GM18867 (cell line): ENCODE measurements at regions not wholly inside any gene's neighbourhood (a gene's known extent, or its start where the extent isn't known, plus 50 kb on each side); places are given as distances from the start of the nearest gene placed in this dataset.
"Not testable (repeated sequence)": the region's sequence is repeated elsewhere in the genome, so short reads cannot be mapped to it uniquely, and the experiment has no call there.

Experiments
- ATAC-seq: cut with Tn5 transposase; IDR thresholded peaks from one replicate; pipeline ENCODE4 v1.9.1; 2021; ENCODE audit warnings: mild to moderate bottlenecking, moderate library complexity; ENCODE audit not compliant: unreplicated experiment

DNA sequence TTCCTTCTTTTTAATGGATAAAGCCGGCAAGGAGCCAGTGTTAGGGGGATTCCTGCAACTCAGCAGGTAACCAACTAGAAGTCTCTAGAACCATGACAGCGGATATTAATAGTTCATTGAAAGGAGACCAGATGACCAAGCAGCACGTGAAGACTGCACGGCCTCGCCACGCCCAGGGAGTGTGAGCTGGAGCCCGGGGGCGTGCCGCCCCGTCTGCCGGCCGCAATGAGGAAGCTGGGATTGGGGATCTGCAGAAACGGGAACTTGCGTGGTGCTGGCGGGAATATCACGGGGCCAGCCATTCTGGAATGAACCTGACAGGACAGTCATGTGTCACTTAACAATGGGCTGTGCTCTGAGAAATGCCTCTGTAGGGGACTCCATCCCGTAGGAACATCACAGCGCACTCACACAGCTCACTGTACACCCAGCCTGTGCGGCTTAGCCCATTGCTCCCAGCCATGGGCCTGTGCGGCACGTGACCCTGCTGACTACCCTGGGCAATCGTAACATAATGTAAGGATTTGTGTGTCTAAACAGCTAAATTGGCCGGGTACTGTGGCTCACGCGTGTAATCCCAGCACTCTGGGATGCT, 4092.8 kb upstream of the TPTE start:
- not testable (repeated sequence) for ATAC-seq

DNA sequence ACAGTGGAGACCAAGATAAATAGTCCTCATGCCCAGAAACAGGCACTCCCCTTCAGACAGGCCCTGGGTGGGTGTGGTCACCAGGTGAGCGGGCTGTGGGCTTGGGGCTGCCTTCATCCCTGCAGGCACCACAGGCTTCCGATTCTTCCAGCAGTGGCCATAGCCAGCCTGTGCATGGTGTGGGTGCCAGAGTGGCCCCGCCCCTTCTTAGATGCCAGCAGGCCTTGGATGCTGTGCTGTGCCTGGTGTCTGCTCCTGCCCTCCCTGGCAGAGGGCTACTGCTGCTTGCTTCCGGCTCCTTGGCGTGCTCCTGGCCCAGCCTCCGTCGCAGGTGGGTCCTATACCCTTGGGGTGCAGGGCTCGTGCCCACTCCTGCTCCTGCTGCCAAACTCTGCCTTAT, 4091.5 kb upstream of the TPTE start:
- not testable (repeated sequence) for ATAC-seq

GRCh38 chr21:6433149-6433548, 4088.2 kb upstream of the TPTE start:
- not testable (repeated sequence) for ATAC-seq

GRCh38 chr21:6436205-6436604, 4085.2 kb upstream of the TPTE start:
- not testable (repeated sequence) for ATAC-seq

- not testable (repeated sequence) for ATAC-seq
These were observed 4084.2 kb upstream of the TPTE start for GRCh38 chr21:6436971-6437833.

DNA sequence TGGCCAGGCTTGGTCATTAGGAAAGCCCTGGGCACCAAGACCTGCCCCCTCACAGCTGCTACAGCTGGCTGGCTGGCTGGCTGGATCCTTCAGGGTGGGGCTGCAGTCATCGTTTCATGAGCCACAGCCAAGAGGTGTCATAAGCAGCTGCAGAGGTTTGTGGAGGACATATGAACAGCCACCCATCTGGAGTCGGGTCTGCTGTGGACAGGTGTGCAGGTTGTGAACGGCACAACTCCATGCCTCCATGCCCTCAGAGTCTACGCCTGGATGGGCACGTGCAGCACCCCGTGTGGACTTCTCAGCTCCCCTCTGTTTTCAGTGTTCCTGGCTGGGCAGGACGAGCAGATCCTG, 4083.6 kb upstream of the TPTE start:
- ATAC-seq, result not testable (repeated sequence)

DNA sequence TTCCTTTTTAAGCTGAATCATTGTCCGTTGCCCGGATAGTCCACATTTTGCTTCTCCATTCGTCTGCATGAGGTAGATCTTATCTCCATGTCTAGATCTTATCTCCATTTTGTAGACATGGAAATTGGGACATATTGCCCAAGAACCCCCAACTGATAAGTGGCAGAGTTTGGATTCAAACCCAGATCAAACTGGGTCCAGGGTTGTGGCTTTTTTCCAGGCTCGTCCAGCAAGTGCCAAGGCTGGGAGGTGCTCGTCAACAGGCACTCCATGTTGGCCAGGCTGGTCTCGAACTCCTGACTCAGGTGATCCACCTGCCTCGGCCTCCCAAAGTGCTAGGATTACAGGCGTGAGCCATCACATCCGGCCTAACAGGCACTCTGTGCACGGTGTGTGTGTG, 4082.3 kb upstream of the TPTE start:
- not testable (repeated sequence) for ATAC-seq

DNA sequence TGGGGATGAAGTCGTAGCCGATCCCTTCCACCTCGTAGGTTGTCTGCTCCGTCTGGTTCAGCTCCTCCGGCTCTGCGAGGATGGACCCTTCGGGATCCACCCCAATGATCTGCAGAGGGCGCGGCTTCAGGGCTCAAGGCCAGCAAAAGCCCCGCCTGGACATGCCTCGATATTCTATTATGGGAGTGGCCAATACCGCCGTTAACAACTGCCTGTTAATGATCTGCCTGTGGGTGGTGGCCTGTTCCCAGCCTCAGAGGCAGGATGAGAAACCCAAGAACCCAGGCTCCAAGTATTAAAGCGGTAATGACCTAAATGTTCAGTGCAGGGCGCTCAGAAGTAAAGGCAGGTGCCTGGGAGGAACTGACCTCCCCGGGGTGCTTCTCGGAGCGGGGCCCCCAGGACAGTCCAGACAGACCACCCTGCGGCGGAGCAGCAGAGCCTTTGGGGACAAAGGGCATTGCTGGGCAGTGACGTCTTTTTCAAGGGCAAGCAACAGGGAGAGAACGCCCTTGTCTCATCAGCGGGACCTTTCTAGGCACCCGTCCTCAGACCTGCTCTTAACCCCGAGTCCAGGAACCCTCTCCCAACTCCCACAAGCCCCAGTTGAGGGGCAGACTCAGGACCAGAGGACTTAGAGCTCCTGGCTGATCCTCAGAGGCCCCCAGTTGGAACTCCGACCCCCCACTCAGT, 4066.6 kb upstream of the TPTE start:
- ATAC-seq, result not testable (repeated sequence)

DNA sequence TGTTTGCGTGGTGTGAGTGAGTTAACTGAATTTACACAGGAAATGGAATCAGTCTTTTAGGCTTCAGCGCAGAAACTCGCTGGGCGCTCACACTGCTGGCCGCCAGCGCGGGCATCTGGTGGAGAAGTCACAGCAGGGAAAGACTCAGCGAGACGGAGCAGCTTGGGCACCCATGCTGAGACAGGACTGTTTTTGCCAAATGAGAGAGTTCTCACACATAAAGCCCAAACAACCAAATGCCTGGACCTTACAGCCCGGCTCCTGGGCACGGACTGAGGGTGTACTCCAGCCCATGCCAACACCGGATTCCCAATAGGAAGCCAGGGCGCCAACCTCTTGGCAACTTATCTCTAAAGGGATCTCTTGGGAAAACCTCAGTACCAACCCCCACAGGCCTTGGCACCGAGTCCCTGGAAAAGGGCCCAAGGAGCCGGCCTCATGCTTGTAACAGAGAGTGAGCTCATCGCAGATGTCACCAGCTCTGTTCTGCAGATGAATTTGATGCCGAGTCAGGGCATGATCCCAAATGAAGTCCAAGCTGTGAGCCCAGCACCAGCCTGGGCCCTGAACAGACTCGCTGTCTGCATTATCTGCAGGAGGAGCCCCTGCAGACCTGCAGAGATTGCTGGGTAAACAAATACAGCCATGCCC, 4065.2 kb upstream of the TPTE start:
- not testable (repeated sequence) for ATAC-seq

DNA sequence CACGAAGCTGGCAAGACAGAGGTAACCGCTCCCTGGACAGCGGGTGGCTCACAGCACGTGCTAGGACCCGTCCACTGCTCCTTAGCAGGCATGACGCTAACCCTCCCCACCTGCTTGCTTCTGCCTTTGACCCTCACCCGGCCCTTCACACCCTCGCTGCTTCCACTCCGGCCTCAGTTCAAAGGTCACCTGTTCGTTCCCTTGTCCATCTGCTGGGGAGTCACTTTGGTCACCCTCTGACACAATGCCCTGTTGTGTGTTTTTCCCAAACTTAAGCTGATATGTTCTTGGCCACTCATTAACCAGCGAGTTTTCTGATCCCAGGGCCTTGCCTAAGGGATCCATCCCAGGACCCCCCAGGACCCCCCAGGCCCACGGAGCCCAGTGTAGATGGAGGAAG, 4061.6 kb upstream of the TPTE start:
- not testable (repeated sequence) for ATAC-seq

DNA sequence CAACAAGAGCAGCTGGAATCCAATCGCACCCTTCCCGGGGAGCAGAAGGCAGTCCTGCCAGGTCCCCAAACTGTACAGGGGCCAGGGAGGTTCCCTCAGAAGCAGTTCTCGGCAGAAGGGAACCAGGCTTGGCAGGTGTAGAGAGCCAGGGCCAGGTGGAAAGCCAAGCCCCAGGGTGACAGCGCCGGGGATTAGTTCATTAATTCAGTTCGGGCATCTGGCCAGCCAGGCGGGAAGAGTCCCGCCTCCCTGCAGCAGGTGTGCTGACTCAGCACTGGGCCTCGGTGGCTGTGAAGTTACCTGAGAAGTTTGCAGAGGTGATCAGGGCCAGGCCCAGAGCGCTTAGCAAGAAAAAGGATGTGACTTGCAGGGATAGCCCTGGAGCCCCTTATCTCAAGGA, 4060.0 kb upstream of the TPTE start:
- ATAC-seq, result not testable (repeated sequence)

GRCh38 chr21:6464419-6464818, 4057.0 kb upstream of the TPTE start:
- not testable (repeated sequence) for ATAC-seq

- not testable (repeated sequence) for ATAC-seq
These were observed 4055.2 kb upstream of the TPTE start for GRCh38 chr21:6466081-6466698.

- not testable (repeated sequence) for ATAC-seq
These were observed 4054.7 kb upstream of the TPTE start for GRCh38 chr21:6466707-6467106.

DNA sequence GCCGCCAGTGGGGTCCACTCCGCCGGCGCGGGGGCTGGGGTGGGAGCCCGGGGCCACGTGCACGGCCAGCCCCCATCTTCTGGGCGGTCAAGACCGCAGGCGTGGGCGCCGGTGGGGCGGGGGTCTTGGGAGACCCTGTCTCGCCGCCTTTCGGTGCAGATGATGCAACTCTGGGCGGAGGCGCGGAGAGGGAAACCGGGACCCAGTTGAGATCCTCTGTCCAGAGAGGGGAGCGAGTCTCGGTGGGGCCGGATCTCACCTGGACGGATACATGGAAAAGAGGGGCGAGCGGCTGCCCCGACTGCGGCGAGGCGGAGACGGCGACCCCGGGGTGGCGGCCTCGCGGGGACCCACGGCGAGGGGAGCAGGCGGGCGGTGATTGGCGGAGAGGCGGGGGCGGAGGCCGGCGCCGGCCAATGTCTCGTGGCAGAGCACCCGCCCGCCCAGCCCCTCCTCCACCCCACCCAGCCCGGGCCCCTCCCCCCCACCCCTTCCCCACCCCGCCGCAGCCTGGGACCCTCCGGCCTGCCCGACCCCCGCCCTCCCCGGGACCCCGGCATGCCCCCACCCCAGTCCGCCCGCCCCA, 4054.1 kb upstream of the TPTE start:
- not testable (repeated sequence) for ATAC-seq

GRCh38 chr21:6467907-6468306, 4053.5 kb upstream of the TPTE start:
- ATAC-seq, result not testable (repeated sequence)

DNA sequence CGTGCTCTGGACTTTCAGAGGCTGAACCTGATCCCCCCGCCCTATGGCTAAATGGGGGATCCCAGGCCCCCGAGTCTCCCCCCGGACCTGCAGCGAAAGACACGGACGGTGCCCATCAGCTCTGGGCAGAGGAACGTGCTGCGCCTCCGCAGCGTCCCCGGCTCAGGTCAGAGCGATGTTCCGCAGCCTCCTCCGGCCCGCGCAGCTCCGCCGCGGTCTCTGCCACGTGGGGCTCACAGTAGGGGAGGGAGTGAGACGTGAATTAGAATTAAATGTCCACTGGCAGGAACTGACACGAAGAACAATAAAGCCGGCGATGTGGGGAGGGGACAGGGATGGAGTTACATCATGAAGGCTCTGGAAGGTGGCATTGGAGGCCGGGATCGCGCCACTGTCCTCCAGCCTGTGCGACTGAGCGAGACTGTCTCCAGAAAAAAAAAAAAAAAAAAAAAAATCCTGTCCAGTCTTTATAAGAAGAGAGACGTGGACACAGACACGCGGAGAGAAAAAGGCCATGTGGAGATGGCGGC, 4053.0 kb upstream of the TPTE start:
- not testable (repeated sequence) for ATAC-seq

- ATAC-seq, result not testable (repeated sequence)
These were observed 4047.0 kb upstream of the TPTE start for GRCh38 chr21:6474250-6474968.

- ATAC-seq, result not testable (repeated sequence)
These were observed 4040.3 kb upstream of the TPTE start for GRCh38 chr21:6481116-6481515.
